ENCODE measurements at regions not wholly inside any gene's neighbourhood (a gene's known extent, or its start where the extent isn't known, plus 50 kb on each side); places are given as distances from the start of the nearest gene placed in this dataset.

GRCh38 chr20:6698723-6699122 is 68.8 kb upstream of the BMP2 start:
- H4K20me1 ChIP-seq (ENCODE audit: insufficient read depth, low read length): no peaks in the 10 kb centered on the region
- no peak for TF ChIP-seq WIZ (CRISPR knock-in tag; IDR thresholded peaks at IDR 0.05)
- no peak for TF ChIP-seq ONECUT2 (CRISPR knock-in tag; IDR thresholded peaks at IDR 0.05)
- TF ChIP-seq FOSL2 (CRISPR knock-in tag; IDR thresholded peaks at IDR 0.05): no peak
- no peak for TF ChIP-seq ZNF784 (CRISPR knock-in tag; IDR thresholded peaks at IDR 0.05; ENCODE audit: borderline replicate concordance)
- no peak for TF ChIP-seq GABPA (IDR thresholded peaks at IDR 0.05; ENCODE audit: low read depth, low read length)
- 0 out of 2 replicates have a peak, but pooled peaks have one; percentile 4 for TF ChIP-seq GABPA (CRISPR knock-in tag; IDR thresholded peaks at IDR 0.05; ENCODE audit: low read depth)
- TF ChIP-seq MAFK (conservative IDR thresholded peaks at IDR 0.05 in 1 of 2, IDR thresholded peaks at IDR 0.05 in 1 of 2; ENCODE audit: low read length in 2 of 2): peak; percentile 59 to 77
- TF ChIP-seq ZNF687 (CRISPR knock-in tag; IDR thresholded peaks at IDR 0.05): no peak
- no peak for TF ChIP-seq PBX3 (CRISPR knock-in tag; IDR thresholded peaks at IDR 0.05; ENCODE audit: borderline replicate concordance)
- no peak for TF ChIP-seq CEBPB (IDR thresholded peaks at IDR 0.05; ENCODE audit: borderline replicate concordance, low read depth, low read length)
- TF ChIP-seq ZNF562 (CRISPR knock-in tag; IDR thresholded peaks at IDR 0.05; ENCODE audit: borderline replicate concordance): no peak
- TF ChIP-seq HDAC2 (CRISPR knock-in tag; IDR thresholded peaks at IDR 0.05): no peak
- TF ChIP-seq ZNF770 (CRISPR knock-in tag; IDR thresholded peaks at IDR 0.05): no peak
- peak; percentile 42; the same call in 1 of the 2 replicates for TF ChIP-seq MAFF (IDR thresholded peaks at IDR 0.05; ENCODE audit: low read depth, low read length)
- TF ChIP-seq, protein P1, sequence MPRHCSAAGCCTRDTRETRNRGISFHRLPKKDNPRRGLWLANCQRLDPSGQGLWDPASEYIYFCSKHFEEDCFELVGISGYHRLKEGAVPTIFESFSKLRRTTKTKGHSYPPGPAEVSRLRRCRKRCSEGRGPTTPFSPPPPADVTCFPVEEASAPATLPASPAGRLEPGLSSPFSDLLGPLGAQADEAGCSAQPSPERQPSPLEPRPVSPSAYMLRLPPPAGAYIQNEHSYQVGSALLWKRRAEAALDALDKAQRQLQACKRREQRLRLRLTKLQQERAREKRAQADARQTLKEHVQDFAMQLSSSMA (CRISPR knock-in tag; IDR thresholded peaks at IDR 0.05): no peak
- TF ChIP-seq, protein P2, sequence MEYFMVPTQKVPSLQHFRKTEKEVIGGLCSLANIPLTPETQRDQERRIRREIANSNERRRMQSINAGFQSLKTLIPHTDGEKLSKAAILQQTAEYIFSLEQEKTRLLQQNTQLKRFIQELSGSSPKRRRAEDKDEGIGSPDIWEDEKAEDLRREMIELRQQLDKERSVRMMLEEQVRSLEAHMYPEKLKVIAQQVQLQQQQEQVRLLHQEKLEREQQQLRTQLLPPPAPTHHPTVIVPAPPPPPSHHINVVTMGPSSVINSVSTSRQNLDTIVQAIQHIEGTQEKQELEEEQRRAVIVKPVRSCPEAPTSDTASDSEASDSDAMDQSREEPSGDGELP (IDR thresholded peaks at IDR 0.05; ENCODE audit: borderline replicate concordance, low read depth): no peak

More at GRCh38 chr20:6698723-6699122, 68.8 kb upstream of the BMP2 start:
- no peak for ATAC-seq
- H3K36me3 ChIP-seq (replicated peaks in 1 of 2; ENCODE audit: control insufficient read depth in 1 of 2, insufficient read depth in 2 of 2, low read length in 2 of 2): no peaks in the 10 kb centered on the region
- ChIA-PET POLR2A (no interaction called here), CTCF (ENCODE audit: low intra/inter-chr PET ratio, low total read pairs) (no interaction called here)
- no peak overlapping the region for H3K27ac ChIP-seq (ENCODE audit: extremely low read length, insufficient read depth, low read length)
- no peak overlapping the region for H3K9ac ChIP-seq (ENCODE audit: insufficient read depth, low read depth, low read length)
- H3K4me2 ChIP-seq (ENCODE audit: low read depth, low read length): no peak overlapping the region
- H3K9me3 ChIP-seq (ENCODE audit: low read length): no peaks in the 10 kb centered on the region
- 66% methylated on average over 4 of the region's 4 CpGs for WGBS (ENCODE audit: low lambda C conversion rate)
- no TSS peak for BruUV-seq (replicated peaks)
- intact Hi-C loops (cut with micrococcal nuclease; ENCODE audit: unreplicated experiment): no loop called here
- peaks cover 40% of the 10 kb centered on the region for H3K4me1 ChIP-seq (ENCODE audit: insufficient read depth, low read length)
- no peak for DNase-seq (ENCODE audit: low spot score)
- in situ Hi-C loops (cut with HindIII; ENCODE audit: extremely low pct_ligation_motif_present, low pct_unique_long_range_greater_than_20kb): no loop called here
- no peak overlapping the region for H2AFZ ChIP-seq (ENCODE audit: low read length)
- FAIRE-seq: no peak
- H3K79me2 ChIP-seq (ENCODE audit: insufficient read depth, low read length): no peaks in the 10 kb centered on the region
- no peak overlapping the region for H3K4me3 ChIP-seq (replicated peaks in 1 of 3; ENCODE audit: insufficient read depth in 1 of 3, low read depth in 2 of 3, low read length in 3 of 3)
- no peaks in the 10 kb centered on the region for H3K27me3 ChIP-seq (ENCODE audit: control insufficient read depth in 1 of 2, insufficient read depth in 2 of 2, low read length in 2 of 2)
